ENCODE measurements at regions not wholly inside any gene's neighbourhood (a gene's known extent, or its start where the extent isn't known, plus 50 kb on each side); places are given as distances from the start of the nearest gene placed in this dataset.

GRCh38 chr11:70628176-70628854 lies 230.0 kb downstream of the CTTN start:
- Histone ChIP-seq H3K9me3 (ENCODE audit: control insufficient read depth, insufficient read depth, low read length) (no peaks in the 10 kb centered on the region), H3K4me1 (ENCODE audit: control insufficient read depth, insufficient read depth, low read length) (no peaks in the 10 kb centered on the region), H3K27ac (ENCODE audit: low read depth, low read length) (no peak overlapping the region), H3K9ac (ENCODE audit: low read depth, low read length) (no peak overlapping the region), H3K36me3 (ENCODE audit: control insufficient read depth, insufficient read depth, low read length) (no peaks in the 10 kb centered on the region), H3K27me3 (ENCODE audit: control insufficient read depth, insufficient read depth, low read length) (no peaks in the 10 kb centered on the region), H3K4me3 (ENCODE audit: low read depth, low read length) (no peak overlapping the region)

- Histone ChIP-seq H3K27ac (ENCODE audit: low read depth, low read length) (no peak overlapping the region), H3K36me3 (ENCODE audit: control insufficient read depth, insufficient read depth, low read length) (no peaks in the 10 kb centered on the region), H3K27me3 (ENCODE audit: control insufficient read depth, insufficient read depth, low read length) (no peaks in the 10 kb centered on the region), H3K9me3 (ENCODE audit: control insufficient read depth, insufficient read depth, low read length) (no peaks in the 10 kb centered on the region), H3K4me1 (ENCODE audit: control insufficient read depth, insufficient read depth, low read length) (no peaks in the 10 kb centered on the region; the same call in 1 of the 2 replicates), H3K4me3 (ENCODE audit: low read depth, low read length) (no peak overlapping the region), H3K9ac (ENCODE audit: low read depth, low read length) (no peak overlapping the region)
These were observed 230.8 kb downstream of the CTTN start for GRCh38 chr11:70628855-70629844.

GRCh38 chr11:70630068-70630467 lies 231.7 kb downstream of the CTTN start:
- no peak overlapping the region for H3K9ac ChIP-seq (ENCODE audit: low read depth, low read length)
- H3K36me3 ChIP-seq (ENCODE audit: control insufficient read depth, insufficient read depth, low read length) = no peaks in the 10 kb centered on the region
- no peak overlapping the region for H3K27ac ChIP-seq (ENCODE audit: low read depth, low read length)
- no peaks in the 10 kb centered on the region; the same call in 1 of the 2 replicates for H3K4me1 ChIP-seq (ENCODE audit: control insufficient read depth, insufficient read depth, low read length)
- no peaks in the 10 kb centered on the region for H3K27me3 ChIP-seq (ENCODE audit: control insufficient read depth, insufficient read depth, low read length)
- no peaks in the 10 kb centered on the region for H3K9me3 ChIP-seq (ENCODE audit: control insufficient read depth, insufficient read depth, low read length)
- no peak overlapping the region for H3K4me3 ChIP-seq (ENCODE audit: low read depth, low read length)

- no peaks in the 10 kb centered on the region for H3K27me3 ChIP-seq (ENCODE audit: control insufficient read depth, insufficient read depth, low read length)
These were observed 232.7 kb downstream of the CTTN start for GRCh38 chr11:70630816-70631623.

DNA sequence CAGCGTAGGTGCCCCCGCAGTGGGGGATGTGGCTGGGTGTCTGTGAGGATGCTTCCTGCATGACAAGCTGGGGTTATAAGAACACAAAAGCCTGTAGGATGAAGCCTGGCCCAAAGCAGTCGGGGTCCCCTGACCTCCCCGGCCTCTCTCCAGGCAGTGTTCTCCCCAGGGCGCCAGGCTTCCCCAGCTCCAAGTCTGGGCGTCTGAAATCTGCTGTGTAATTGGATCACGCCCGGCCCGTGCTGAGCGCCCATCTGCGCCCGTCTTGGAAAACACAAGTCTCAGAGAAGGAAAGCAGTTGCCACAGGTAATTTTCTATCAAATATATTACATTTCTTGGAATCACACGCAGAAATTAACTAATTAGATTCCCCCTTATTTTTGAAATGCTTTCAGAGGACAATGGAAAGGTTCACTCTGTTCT lies 233.3 kb downstream of the CTTN start:
- H3K9ac ChIP-seq (ENCODE audit: low read depth, low read length) = no peak overlapping the region
- H3K36me3 ChIP-seq (ENCODE audit: control insufficient read depth, insufficient read depth, low read length) = no peaks in the 10 kb centered on the region
- no peaks in the 10 kb centered on the region for H3K9me3 ChIP-seq (ENCODE audit: control insufficient read depth, insufficient read depth, low read length)
- no peaks in the 10 kb centered on the region for H3K27me3 ChIP-seq (ENCODE audit: control insufficient read depth, insufficient read depth, low read length)
- H3K4me1 ChIP-seq (ENCODE audit: control insufficient read depth, insufficient read depth, low read length) = no peaks in the 10 kb centered on the region; the same call in 1 of the 2 replicates
- H3K27ac ChIP-seq (ENCODE audit: low read depth, low read length) = no peak overlapping the region
- H3K4me3 ChIP-seq (ENCODE audit: low read depth, low read length) = no peak overlapping the region

More at GRCh38 chr11:70630816-70631623, 232.7 kb downstream of the CTTN start:
- Histone ChIP-seq H3K9me3 (ENCODE audit: control insufficient read depth, insufficient read depth, low read length) (no peaks in the 10 kb centered on the region), H3K36me3 (ENCODE audit: control insufficient read depth, insufficient read depth, low read length) (no peaks in the 10 kb centered on the region), H3K27ac (ENCODE audit: low read depth, low read length) (no peak overlapping the region), H3K4me3 (ENCODE audit: low read depth, low read length) (no peak overlapping the region), H3K9ac (ENCODE audit: low read depth, low read length) (no peak overlapping the region), H3K4me1 (ENCODE audit: control insufficient read depth, insufficient read depth, low read length) (no peaks in the 10 kb centered on the region; the same call in 1 of the 2 replicates)

- no peak overlapping the region for H3K9ac ChIP-seq (ENCODE audit: low read depth, low read length)
- no peaks in the 10 kb centered on the region for H3K9me3 ChIP-seq (ENCODE audit: control insufficient read depth, insufficient read depth, low read length)
- peaks cover 12% of the 10 kb centered on the region for H3K4me1 ChIP-seq (ENCODE audit: control insufficient read depth, insufficient read depth, low read length)
- H3K27me3 ChIP-seq (ENCODE audit: control insufficient read depth, insufficient read depth, low read length) = no peaks in the 10 kb centered on the region
- H3K27ac ChIP-seq (ENCODE audit: low read depth, low read length) = no peak overlapping the region
- no peak overlapping the region for H3K4me3 ChIP-seq (ENCODE audit: low read depth, low read length)
- H3K36me3 ChIP-seq (ENCODE audit: control insufficient read depth, insufficient read depth, low read length) = no peaks in the 10 kb centered on the region
These were observed 235.3 kb downstream of the CTTN start for GRCh38 chr11:70633610-70634009.

DNA sequence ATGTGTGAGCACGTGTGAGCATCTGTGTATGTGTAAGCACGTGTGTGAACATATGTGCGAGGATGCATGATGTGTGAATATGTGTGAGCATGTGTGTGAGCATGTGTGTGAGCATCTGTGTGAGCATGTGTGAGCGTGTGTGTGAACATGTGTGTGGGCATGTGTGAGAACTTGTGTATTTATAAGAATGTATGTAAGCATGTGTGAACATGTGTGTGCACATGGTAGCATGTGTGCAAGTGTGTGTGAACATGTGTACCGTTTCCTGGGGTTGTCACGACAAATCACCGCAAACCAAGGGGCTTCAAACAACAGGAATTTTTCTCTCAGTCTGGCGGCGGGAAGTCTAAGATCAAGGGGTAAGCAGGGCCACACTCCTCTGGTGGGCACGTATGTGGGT lies 238.3 kb downstream of the CTTN start:
- Histone ChIP-seq H3K4me1 (ENCODE audit: control insufficient read depth, insufficient read depth, low read length) (peaks cover 17% of the 10 kb centered on the region), H3K9me3 (ENCODE audit: control insufficient read depth, insufficient read depth, low read length) (no peaks in the 10 kb centered on the region), H3K36me3 (ENCODE audit: control insufficient read depth, insufficient read depth, low read length) (no peaks in the 10 kb centered on the region), H3K27ac (ENCODE audit: low read depth, low read length) (no peak overlapping the region), H3K9ac (ENCODE audit: low read depth, low read length) (no peak overlapping the region), H3K27me3 (ENCODE audit: control insufficient read depth, insufficient read depth, low read length) (no peaks in the 10 kb centered on the region), H3K4me3 (ENCODE audit: low read depth, low read length) (no peak overlapping the region)

GRCh38 chr11:70637186-70637800 lies 239.0 kb downstream of the CTTN start:
- Histone ChIP-seq H3K4me3 (ENCODE audit: low read depth, low read length) (no peak overlapping the region), H3K9me3 (ENCODE audit: control insufficient read depth, insufficient read depth, low read length) (no peaks in the 10 kb centered on the region), H3K4me1 (ENCODE audit: control insufficient read depth, insufficient read depth, low read length) (peaks cover 24% of the 10 kb centered on the region), H3K36me3 (ENCODE audit: control insufficient read depth, insufficient read depth, low read length) (no peaks in the 10 kb centered on the region), H3K27me3 (ENCODE audit: control insufficient read depth, insufficient read depth, low read length) (no peaks in the 10 kb centered on the region), H3K9ac (ENCODE audit: low read depth, low read length) (no peak overlapping the region; the same call in 1 of the 2 replicates), H3K27ac (ENCODE audit: low read depth, low read length) (peak overlapping the region; percentile 12)

DNA sequence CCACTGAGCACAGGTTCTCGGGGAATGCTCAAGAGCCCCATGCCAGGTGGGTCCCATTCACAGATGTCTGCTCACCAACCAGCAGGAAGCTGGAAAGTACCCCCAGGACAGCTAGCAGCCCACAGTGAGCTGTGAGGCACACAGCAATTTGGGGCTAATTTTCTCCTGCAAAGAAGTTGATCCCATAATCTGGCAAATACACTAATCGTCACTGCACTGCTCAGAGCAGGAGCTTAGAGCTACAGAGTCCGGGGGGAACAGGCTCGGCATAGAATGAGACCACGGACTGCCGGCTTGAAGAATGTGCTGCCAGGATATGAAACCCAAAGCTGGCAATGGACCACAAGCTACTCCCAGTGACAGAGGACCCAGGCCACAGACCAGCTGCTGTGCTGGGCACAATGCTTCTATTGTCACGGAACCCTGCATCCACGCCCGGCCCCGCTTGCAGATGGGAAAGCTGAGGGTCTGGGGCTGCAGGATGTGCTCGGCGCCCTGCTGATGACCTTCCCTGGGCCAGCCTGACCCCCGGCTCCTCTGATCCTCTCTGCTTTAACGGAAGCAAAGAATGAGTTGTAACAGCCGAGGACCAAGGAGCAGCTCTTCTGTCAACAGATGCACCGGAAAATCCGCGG lies 239.7 kb downstream of the CTTN start:
- H3K27ac ChIP-seq (ENCODE audit: low read depth, low read length) = no peak overlapping the region
- no peaks in the 10 kb centered on the region for H3K27me3 ChIP-seq (ENCODE audit: control insufficient read depth, insufficient read depth, low read length)
- H3K4me1 ChIP-seq (ENCODE audit: control insufficient read depth, insufficient read depth, low read length) = peaks cover 31% of the 10 kb centered on the region
- no peak overlapping the region for H3K4me3 ChIP-seq (ENCODE audit: low read depth, low read length)
- H3K9me3 ChIP-seq (ENCODE audit: control insufficient read depth, insufficient read depth, low read length) = no peaks in the 10 kb centered on the region
- no peaks in the 10 kb centered on the region for H3K36me3 ChIP-seq (ENCODE audit: control insufficient read depth, insufficient read depth, low read length)
- no peak overlapping the region for H3K9ac ChIP-seq (ENCODE audit: low read depth, low read length)

DNA sequence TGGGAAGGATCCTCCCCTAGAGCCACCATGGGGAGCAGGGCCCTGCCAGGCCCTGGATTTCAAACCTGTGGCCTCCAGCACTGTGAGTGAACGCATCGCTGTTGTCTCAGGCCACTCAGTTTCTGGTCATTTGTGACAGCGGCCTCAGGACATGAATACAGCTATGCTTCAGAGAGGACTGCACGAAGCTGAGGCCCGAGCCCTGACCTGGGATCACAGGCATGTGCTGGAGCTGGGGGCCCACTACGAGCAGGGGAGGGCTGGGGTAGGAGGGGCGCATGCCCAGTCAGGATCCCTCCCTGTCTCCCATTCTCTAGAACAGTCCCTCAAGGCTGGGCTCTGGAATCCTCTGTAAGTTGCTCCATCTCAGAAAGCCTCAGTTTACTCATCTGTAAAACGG lies 242.1 kb downstream of the CTTN start:
- Histone ChIP-seq H3K27me3 (ENCODE audit: control insufficient read depth, insufficient read depth, low read length) (no peaks in the 10 kb centered on the region), H3K9ac (ENCODE audit: low read depth, low read length) (no peak overlapping the region), H3K4me3 (ENCODE audit: low read depth, low read length) (no peak overlapping the region), H3K27ac (ENCODE audit: low read depth, low read length) (no peak overlapping the region), H3K4me1 (ENCODE audit: control insufficient read depth, insufficient read depth, low read length) (peaks cover 46% of the 10 kb centered on the region), H3K9me3 (ENCODE audit: control insufficient read depth, insufficient read depth, low read length) (no peaks in the 10 kb centered on the region), H3K36me3 (ENCODE audit: control insufficient read depth, insufficient read depth, low read length) (no peaks in the 10 kb centered on the region)
